Stimulated activated naive CD8-positive, alpha-beta T cell treated with anti-CD3 and anti-CD28 coated beads, Interleukin-15, Interleukin-2, amounts not matched to agents 100 ng/mL and 50 ng/mL, for 24 hours (primary cell): ENCODE measurements at regions not wholly inside any gene's neighbourhood (a gene's known extent, or its start where the extent isn't known, plus 50 kb on each side); places are given as distances from the start of the nearest gene placed in this dataset.

Source experiments
- H3K27ac Mint-ChIP-seq: one replicate; pipeline ENCODE4 v1.8.0; 2021; ENCODE audit warnings: mild to moderate bottlenecking, mixed read lengths
- H3K27me3 Mint-ChIP-seq: one replicate; pipeline ENCODE4 v1.8.0; 2021; ENCODE audit warnings: mixed read lengths
- H3K36me3 Mint-ChIP-seq: one replicate; pipeline ENCODE4 v1.8.0; 2021; ENCODE audit warnings: low read depth, mixed read lengths
- H3K4me1 Mint-ChIP-seq: one replicate; pipeline ENCODE4 v1.8.0; 2021; ENCODE audit warnings: low read depth, mixed read lengths
- H3K4me3 Mint-ChIP-seq: one replicate; pipeline ENCODE4 v1.8.0; 2021; ENCODE audit warnings: mild to moderate bottlenecking, mixed read lengths
- H3K9me3 Mint-ChIP-seq: one replicate; pipeline ENCODE4 v1.8.0; 2021; ENCODE audit warnings: mixed read lengths

DNA sequence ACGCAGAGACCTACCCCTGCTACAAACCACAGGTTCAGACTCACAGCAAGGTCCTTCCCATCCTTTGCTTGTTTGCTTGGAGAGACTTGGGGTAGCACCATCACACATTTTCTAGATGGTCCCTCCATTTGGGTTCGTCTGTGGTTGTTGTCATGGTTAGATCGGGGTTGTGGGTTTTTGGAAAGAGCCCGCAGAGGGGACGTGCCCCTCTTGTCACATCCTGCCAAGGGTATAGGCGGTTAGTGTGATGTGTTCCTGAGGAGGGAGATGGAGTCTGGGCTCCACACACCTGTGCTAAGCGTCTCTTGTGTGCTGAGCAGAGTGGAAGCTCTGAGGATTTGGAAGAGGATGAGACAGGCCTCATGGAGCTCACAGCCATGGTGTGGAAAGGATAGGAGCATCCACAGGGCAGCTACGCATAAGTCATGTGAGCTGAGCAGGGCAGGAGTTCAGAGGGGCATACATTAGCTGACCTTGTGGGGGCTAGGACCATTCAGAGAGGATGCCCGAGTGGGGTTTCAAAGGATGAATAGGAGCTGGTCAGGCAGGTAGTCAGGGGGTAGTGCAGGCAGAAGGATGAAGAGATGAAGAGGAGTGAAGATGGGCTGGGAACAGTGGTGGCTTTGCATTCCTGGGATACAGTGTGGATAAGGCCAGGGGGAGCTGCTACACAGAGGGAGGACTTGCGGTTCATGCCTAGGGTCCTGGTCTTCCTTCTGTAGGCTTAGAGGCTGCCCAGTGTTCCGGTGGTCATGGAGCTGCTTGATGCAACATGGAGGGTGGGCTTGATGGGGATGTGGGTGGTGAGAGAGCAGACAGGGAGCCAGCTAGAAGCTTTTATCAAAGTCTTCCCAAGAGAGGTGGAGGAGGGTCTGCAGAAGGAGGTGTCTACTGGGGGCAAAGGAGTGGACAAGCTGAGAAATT is 62.9 kb downstream of the ACKR3 start:
- no peaks in the 10 kb centered on the region for H3K9me3 Mint-ChIP-seq
- H3K4me1 Mint-ChIP-seq, result no peaks in the 10 kb centered on the region
- H3K4me3 Mint-ChIP-seq, result no peak overlapping the region
- H3K36me3 Mint-ChIP-seq, result no peaks in the 10 kb centered on the region
- H3K27me3 Mint-ChIP-seq, result no peaks in the 10 kb centered on the region
- H3K27ac Mint-ChIP-seq, result no peak overlapping the region

DNA sequence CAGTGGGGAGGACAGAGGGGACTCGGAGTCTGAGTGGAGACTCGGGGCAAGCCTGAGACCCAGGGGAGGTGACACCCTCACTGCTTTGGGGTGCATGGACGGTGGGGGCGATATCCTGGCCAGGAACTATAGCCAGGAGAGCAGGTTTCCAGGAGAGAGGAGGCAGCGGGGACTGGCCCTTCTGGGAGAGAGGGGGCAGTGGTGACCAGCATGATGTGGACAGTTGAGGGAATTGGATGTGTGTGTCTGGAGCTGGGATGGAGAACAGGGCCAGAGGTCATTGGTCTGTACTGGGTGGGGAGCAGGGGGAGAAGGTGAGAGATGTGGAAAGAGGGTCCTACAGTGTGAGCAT is 63.6 kb downstream of the ACKR3 start:
- H3K27ac Mint-ChIP-seq, result no peak overlapping the region
- no peak overlapping the region for H3K4me3 Mint-ChIP-seq
- H3K36me3 Mint-ChIP-seq, result no peaks in the 10 kb centered on the region
- H3K4me1 Mint-ChIP-seq, result no peaks in the 10 kb centered on the region
- no peaks in the 10 kb centered on the region for H3K27me3 Mint-ChIP-seq
- H3K9me3 Mint-ChIP-seq, result no peaks in the 10 kb centered on the region

DNA sequence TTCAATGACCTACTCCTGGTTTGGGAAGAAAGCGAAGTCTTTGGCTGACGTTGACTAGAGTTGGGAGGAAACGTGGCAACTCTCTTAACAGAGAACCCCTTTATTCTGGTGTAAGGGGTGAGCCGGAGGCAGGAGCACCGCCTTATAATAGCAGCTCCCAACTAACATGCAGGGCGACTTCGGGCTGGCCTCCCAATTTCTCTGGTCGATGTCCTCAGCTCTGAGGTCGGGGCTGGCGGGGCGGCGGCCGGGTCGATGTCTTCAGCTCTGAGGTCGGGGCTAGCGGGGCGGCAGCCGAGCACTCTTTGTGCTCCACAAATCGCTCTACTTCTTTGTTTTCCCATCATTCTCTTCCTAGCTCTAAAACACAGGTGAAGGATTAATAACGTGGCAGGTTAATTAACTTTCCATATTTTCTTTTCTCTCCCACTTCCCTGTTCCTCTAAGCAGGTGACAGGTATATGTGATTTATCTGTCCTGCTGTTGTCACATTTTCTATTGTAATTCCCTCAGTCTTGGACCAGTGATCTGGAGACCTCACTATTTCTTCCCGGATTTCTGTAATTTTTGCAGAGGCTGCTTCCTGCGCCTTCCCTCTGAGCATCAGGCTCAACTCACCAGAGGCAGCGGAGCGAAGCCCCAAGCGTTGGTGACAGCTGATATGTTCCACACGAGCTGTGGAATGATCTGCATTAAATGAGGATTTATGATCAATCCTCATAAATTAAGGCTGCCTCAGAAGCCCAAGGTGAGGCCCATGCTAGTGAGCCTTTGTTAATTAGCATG is 64.3 kb downstream of the ACKR3 start:
- Mint-ChIP-seq H3K4me1 (no peaks in the 10 kb centered on the region), H3K27ac (no peak overlapping the region), H3K4me3 (no peak overlapping the region), H3K36me3 (no peaks in the 10 kb centered on the region), H3K27me3 (no peaks in the 10 kb centered on the region), H3K9me3 (no peaks in the 10 kb centered on the region)

DNA sequence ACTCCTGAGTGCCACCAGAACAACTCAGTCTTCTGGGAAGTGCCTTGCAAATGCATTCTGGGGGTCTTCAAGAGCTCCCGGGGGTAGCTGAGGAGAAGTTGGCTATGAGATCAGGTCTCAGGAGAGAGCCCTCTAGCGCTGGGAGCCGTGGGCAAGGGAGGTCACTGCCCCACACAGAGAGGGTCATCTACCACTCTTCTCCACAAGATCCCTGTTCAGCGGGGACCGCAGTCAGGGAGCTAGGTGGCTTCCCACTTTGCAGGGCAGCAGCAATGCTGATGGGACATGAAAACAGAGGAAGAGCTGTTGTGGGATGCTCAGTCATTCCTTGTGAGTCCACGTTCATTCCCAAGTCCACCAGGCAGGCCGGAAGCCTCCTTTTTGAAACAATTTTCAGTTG is 66.6 kb downstream of the ACKR3 start:
- Mint-ChIP-seq H3K4me1 (no peaks in the 10 kb centered on the region), H3K27ac (no peak overlapping the region), H3K36me3 (no peaks in the 10 kb centered on the region), H3K9me3 (no peaks in the 10 kb centered on the region), H3K4me3 (no peak overlapping the region), H3K27me3 (no peaks in the 10 kb centered on the region)

DNA sequence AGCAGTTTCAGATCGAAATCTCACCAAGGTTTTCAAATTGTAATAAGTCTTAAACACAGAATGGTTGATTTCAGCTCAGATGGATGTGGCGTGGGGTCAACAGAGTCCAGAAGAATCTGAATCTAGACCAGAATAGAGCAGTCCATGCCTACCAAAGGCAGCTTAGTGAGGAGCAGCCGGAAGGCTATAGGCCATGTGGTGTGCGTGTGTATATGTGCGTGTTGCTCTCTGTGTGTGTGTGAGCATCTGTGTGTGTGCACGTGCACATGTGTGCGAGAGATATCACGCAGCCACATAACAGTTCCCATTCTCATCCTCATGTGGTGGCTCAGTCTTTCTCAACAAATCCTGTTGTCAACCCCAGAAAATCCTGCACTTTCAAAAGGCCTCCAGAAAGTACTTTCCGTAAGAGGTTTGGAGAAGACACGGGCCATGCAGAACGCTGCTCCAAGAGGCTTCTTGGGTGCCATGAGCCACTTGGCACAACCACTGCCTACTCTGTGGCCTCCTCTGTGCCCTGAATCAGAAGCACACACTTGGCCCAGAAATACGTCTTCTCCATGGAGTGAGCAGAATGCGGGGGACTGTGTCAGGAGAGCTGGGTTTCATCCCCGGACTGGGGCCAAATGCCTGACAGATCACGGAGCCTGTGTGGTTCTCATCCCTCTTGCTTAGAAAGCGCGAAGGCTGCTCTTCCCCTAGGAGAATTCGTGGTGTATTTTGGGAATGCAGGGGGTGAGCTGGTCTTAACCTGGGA is 67.3 kb downstream of the ACKR3 start:
- Mint-ChIP-seq H3K4me1 (no peaks in the 10 kb centered on the region), H3K36me3 (no peaks in the 10 kb centered on the region)

DNA sequence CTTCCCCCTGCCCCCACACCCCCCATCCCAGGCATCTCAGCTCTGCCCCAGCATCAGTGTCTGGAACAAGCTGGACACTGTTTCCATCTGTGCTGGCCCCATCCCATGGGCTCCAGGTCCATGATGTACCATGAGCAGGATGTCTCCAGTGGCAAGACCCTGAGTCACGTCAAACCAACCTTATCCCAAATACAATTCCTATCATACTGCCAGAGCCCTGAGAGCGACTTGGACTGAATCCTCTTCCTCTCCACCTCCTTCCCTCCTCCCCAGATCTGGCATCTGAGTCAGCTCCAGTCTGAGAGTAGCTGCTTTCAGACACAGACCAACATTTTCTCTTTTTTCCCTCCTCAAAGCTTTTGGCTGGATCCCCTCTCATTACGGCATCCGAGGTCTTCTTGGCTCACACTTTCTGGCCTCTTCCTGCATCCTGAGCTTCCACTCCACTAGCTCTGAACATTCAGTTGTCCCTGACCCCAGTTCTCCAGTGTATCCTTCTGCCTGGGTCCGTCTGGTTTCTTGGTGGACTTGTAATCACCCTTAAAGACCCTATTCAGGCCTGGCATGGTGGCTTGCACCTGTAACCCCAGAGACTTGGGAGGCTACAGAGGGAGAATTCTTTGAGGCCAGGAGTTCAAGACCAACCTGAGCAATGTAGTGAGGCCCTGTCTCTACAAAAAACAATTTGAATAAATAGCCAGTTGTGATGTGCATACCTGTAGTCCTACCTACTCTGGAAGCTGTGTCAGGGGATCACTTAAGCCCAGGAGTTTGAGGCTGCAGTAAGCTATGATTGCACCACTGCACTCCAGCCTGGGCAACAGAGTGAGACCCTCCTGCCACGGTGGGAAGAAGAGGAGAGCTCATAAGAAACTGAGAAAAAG is 68.3 kb downstream of the ACKR3 start:
- H3K27ac Mint-ChIP-seq, result no peak overlapping the region
- H3K36me3 Mint-ChIP-seq, result no peaks in the 10 kb centered on the region
- no peaks in the 10 kb centered on the region for H3K27me3 Mint-ChIP-seq
- H3K9me3 Mint-ChIP-seq, result no peaks in the 10 kb centered on the region
- no peaks in the 10 kb centered on the region for H3K4me1 Mint-ChIP-seq
- no peak overlapping the region for H3K4me3 Mint-ChIP-seq

More for the DNA sequence above, 67.3 kb downstream of the ACKR3 start:
- Mint-ChIP-seq H3K9me3 (no peaks in the 10 kb centered on the region), H3K4me3 (no peak overlapping the region), H3K27ac (no peak overlapping the region), H3K27me3 (no peaks in the 10 kb centered on the region)

DNA sequence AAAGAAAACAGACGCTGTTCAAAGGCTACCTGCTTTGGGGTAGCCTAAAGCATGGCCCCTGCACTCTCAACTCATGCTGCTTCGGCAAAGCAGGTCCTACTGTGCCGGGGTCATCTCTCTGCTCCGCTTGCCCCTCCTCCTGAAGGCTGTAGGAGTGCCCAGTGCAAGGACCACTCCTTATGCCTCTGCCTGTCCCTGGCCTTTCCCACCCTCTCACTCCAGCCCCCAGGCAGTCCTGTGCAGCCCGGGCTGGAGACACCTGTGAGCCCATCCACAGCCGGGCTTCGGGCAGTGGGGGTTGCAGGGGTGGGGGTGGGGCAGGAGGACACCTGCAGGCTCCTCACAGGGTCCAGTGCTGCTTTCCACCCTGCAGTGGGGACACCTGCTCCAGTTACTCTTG is 69.1 kb downstream of the ACKR3 start:
- Mint-ChIP-seq H3K36me3 (no peaks in the 10 kb centered on the region), H3K27ac (no peak overlapping the region), H3K4me1 (no peaks in the 10 kb centered on the region), H3K27me3 (no peaks in the 10 kb centered on the region), H3K4me3 (no peak overlapping the region), H3K9me3 (no peaks in the 10 kb centered on the region)

DNA sequence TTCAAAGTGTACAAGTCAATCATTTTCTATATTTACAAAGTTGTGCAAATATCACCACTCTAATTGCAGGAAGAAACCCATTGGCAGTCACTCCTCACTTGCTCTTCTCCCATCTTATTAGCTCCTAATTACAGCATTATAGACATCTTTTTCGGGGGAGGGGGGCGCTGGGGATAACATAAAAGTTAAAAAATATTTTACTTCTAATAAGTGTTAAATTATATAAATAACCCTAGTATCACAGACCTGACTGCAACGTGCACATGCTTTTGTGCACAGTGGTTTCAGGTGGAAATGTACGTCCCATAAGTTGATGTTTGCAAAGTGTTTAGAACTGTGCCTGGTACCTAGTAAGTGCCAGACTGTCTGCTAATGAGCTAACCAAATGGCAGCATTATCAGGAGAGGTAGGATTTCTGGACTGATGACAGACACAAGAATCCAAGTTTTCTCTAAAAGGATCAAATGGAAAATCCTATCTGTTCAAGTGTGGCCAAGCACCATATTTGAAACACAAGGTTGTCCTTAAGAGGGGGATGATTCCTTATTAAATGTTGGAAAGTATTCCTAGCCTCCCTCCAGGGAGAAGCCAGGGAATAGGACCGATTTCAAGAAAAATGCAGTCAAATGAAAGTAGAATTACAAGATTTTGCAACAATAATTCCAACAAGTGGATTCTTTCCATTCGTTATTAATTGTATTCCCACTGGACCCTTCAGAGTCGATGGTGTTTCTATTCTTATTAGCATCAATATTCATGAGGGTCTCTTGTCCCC is 70.0 kb downstream of the ACKR3 start:
- Mint-ChIP-seq H3K4me1 (no peaks in the 10 kb centered on the region), H3K9me3 (no peaks in the 10 kb centered on the region), H3K4me3 (no peak overlapping the region), H3K27ac (no peak overlapping the region), H3K36me3 (no peaks in the 10 kb centered on the region), H3K27me3 (no peaks in the 10 kb centered on the region)

DNA sequence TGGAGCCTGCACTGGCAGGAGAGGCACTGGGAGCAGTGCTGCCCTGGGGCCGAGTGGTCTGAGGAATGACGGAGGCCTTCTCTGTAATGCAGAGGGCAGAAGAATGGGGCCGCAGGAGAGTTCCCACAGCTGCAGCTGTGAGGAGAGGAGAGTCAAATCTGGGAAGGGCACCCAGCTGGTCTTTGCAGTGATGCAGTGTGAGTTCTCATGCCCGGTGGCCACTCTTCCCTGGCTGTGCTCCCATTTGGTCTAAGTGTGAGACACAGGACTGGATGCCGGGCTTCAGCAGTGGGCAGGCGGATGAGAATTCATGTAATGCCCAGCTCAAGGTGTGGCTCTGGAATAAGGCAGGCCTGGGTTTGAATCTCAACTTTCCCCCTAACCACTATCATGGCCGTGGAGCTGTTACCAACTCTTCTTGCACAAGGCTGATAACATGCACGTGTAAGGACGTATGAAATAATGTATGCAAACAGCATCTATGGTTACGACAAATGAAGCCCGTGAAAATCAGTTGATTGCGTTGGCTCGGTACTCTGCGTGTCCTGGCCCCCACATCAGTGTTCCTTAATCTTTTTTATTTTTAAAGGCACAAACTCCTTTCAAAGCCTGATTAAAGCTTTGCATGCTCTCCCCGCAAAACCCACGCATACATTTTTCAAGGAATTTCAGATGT is 71.6 kb downstream of the ACKR3 start:
- no peaks in the 10 kb centered on the region for H3K36me3 Mint-ChIP-seq
- H3K4me3 Mint-ChIP-seq, result no peak overlapping the region
- H3K9me3 Mint-ChIP-seq, result no peaks in the 10 kb centered on the region
- no peaks in the 10 kb centered on the region for H3K27me3 Mint-ChIP-seq
- no peaks in the 10 kb centered on the region for H3K4me1 Mint-ChIP-seq
- no peak overlapping the region for H3K27ac Mint-ChIP-seq

DNA sequence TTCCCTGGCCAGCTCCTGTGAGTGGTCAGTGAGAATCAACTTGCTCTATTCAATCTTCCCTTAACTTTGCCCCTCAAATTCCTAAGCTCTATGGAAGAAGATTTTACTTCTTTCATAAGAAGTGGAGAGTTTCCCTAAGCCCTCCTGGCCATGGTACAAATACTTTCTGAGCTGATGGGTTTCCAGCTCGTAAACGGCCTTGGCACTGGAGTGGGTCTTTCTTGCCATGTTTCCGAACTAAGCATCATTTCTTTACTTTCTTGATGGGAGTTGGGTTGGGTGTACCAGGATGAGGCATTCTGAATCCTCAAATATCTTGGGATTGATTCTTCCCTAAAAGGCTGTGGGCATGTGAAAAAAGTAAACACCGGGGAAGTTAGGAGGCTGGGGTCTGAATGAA is 72.5 kb downstream of the ACKR3 start:
- no peak overlapping the region for H3K4me3 Mint-ChIP-seq
- H3K27me3 Mint-ChIP-seq, result no peaks in the 10 kb centered on the region

DNA sequence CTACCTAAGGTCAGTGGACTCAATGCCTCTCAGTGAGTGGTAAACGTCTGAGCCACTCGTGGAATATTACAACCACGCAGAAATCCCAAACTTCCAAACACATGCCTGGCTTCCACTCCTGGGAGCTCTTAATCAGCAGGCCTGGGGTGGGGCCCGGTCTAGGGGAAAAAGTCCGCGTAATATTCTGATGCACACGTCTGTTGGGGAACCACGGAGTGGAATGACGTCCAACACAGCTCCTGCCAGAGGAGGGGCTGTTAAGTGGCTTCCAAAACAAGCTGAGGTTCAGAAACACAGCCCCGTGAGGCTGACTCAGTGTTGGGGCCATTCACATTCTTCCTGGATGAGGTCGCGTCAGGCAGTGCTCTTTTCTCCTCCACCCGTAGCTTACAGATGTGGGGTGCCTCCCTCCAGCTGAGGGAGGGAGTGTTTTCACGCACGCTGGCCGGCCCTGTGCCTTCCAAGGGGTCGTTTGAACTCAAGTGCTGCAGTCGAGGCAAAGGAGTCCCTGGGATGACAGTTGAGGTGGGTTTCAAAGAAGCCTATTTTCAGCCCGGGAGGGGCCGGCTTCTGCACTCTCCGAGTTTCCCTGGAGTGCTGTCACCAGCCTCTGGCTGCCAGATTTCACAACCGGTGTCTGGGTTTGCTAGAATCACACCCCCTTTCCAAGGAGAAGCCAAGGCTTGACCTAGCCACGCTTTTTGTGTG is 73.1 kb downstream of the ACKR3 start:
- Mint-ChIP-seq H3K4me3 (no peak overlapping the region), H3K4me1 (no peaks in the 10 kb centered on the region), H3K27ac (no peak overlapping the region), H3K9me3 (no peaks in the 10 kb centered on the region), H3K27me3 (no peaks in the 10 kb centered on the region), H3K36me3 (no peaks in the 10 kb centered on the region)

More for the DNA sequence above, 72.5 kb downstream of the ACKR3 start:
- Mint-ChIP-seq H3K9me3 (no peaks in the 10 kb centered on the region), H3K27ac (no peak overlapping the region), H3K36me3 (no peaks in the 10 kb centered on the region), H3K4me1 (no peaks in the 10 kb centered on the region)

DNA sequence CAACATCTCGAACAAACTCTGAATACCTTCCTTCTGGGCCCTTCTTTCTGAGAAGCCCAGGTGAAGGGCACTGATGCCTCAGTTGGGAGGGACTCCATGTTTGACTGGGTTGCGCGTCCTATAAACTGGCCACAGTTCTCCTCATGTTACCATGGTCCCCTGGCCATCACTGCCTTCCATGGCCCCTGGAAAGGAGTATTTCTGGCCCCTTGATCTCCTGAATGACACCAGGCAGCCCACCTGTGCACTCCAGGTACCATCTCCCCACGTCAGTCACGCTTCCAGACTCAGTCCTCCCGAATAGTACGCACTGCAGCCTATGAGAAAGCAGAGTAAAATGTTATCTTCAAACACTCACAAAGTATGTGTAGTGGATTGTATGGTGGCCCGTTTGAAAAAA is 73.9 kb downstream of the ACKR3 start:
- Mint-ChIP-seq H3K4me1 (no peaks in the 10 kb centered on the region), H3K36me3 (no peaks in the 10 kb centered on the region), H3K27ac (no peak overlapping the region), H3K9me3 (no peaks in the 10 kb centered on the region), H3K4me3 (no peak overlapping the region), H3K27me3 (no peaks in the 10 kb centered on the region)

DNA sequence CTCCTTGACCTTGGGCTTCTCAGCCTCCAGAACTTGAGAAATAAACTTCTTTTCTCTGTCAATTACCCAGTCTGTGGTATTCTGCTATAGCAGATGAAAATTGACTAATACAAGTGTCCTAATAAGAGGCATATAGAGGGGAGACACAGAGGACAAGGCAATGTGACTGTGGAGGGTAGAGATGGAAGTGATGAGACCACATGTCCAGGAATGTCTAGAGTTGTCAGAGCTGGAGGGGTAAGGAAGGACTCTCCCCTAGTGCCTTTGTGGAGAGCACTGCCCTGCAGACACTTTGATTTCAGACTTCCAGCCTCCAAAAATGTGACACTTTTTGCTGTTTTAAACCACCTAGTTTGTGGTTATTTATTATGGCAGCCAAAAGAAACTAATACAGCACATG is 74.4 kb downstream of the ACKR3 start:
- no peaks in the 10 kb centered on the region for H3K27me3 Mint-ChIP-seq
- no peaks in the 10 kb centered on the region for H3K9me3 Mint-ChIP-seq
- H3K4me1 Mint-ChIP-seq, result no peaks in the 10 kb centered on the region
- H3K27ac Mint-ChIP-seq, result no peak overlapping the region
- H3K4me3 Mint-ChIP-seq, result no peak overlapping the region
- no peaks in the 10 kb centered on the region for H3K36me3 Mint-ChIP-seq
